HepG2 (cell line): ENCODE measurements at regions not wholly inside any gene's neighbourhood (a gene's known extent, or its start where the extent isn't known, plus 50 kb on each side); places are given as distances from the start of the nearest gene placed in this dataset.

ENCODE experiments used
- ATAC-seq: fragments of 200-7000 bp; cut with Tn5 transposase; 3 replicates; pipeline ENCODE4 v1.9.1; 2020; ENCODE audit warnings: mild to moderate bottlenecking, moderate library complexity
- BruUV-seq: library from RNA; stranded (reverse); fragments of 400-500 nt; replicated peaks from 2 replicates; lab custom pipeline; 2021; lab: Mats Ljungman, UMichigan
- CTCF ChIA-PET: fragments of 300-600 bp; formaldehyde crosslinking; extraction: SDS; loops from one replicate; lab custom pipeline; 2021; ENCODE audit warnings: low total read pairs, inconsistent platforms, low intra/inter-chr PET ratio; lab: Yijun Ruan, JAX
- POLR2A ChIA-PET: fragments of 350-600 bp; sonication (Branson Sonifier 250); formaldehyde crosslinking; loops from one replicate; lab custom pipeline; 2020; ENCODE audit warnings: antibody characterized with exemption, inconsistent platforms; lab: Yijun Ruan, JAX
- DNase-seq: peaks from one replicate; pipeline ENCODE4 v3.0.0-alpha.2; 2015; ENCODE audit warnings: low spot score
- FAIRE-seq: peaks from 3 replicates; lab custom pipeline; 2011; peaks lifted over from hg19 to GRCh38; lab: Jason Lieb, UNC
- H2AFZ ChIP-seq: one replicate; pipeline ENCODE4 v1.6.1; 2011; ENCODE audit warnings: low read length, inconsistent platforms
- H3K27ac ChIP-seq: fragments of 300-600 bp; 3 replicates; pipeline ENCODE4 v1.8.0; 2011; ENCODE audit warnings: mixed run types, mild to moderate bottlenecking, mixed read lengths, low read length, inconsistent platforms; ENCODE audit not compliant: insufficient read depth; ENCODE audit errors: extremely low read length
- H3K27me3 ChIP-seq, 2 experiments: fragments of 200-600 bp in 1 of 2; 2 replicates in 1 of 2; 3 replicates in 1 of 2; pipeline versions ENCODE4 v1.6.0 to v1.8.0; 2011; ENCODE audit warnings: low read length in 2 of 2, mild to moderate bottlenecking in 2 of 2, moderate library complexity in 2 of 2, inconsistent platforms in 1 of 2; ENCODE audit not compliant: insufficient read depth in 2 of 2, control insufficient read depth in 1 of 2
- H3K36me3 ChIP-seq, 2 experiments: fragments of 200-600 bp in 1 of 2; replicated peaks in 1 of 2; 2 replicates in 1 of 2; 3 replicates in 1 of 2; pipeline versions ENCODE4 v1.5.1 to v1.8.0; 2011; ENCODE audit warnings: low read length in 2 of 2, inconsistent platforms in 1 of 2; ENCODE audit not compliant: insufficient read depth in 2 of 2, control insufficient read depth in 1 of 2
- H3K4me1 ChIP-seq: 2 replicates; pipeline ENCODE4 v1.5.1; 2012; ENCODE audit warnings: low read length, inconsistent platforms; ENCODE audit not compliant: insufficient read depth
- H3K4me2 ChIP-seq: 2 replicates; pipeline ENCODE4 v1.6.0; 2011; ENCODE audit warnings: low read depth, low read length, inconsistent platforms
- H3K4me3 ChIP-seq, 3 experiments: fragments of 200-600 bp in 1 of 3; sonication (generic), shearing (Covaris generic) in 1 of 3; replicated peaks in 1 of 3; 2 replicates each; pipeline ENCODE4 v1.5.1; 2011 to 2016; ENCODE audit warnings: low read length in 3 of 3, inconsistent platforms in 2 of 3, low read depth in 2 of 3, mild to moderate bottlenecking in 2 of 3, control low read depth in 1 of 3, mixed read lengths in 1 of 3; ENCODE audit not compliant: insufficient read depth in 1 of 3
- H3K79me2 ChIP-seq: one replicate; pipeline ENCODE4 v1.6.1; 2011; ENCODE audit warnings: low read length, inconsistent platforms; ENCODE audit not compliant: insufficient read depth
- H3K9ac ChIP-seq: 2 replicates; pipeline ENCODE4 v1.6.0; 2011; ENCODE audit warnings: mild to moderate bottlenecking, low read depth, low read length, inconsistent platforms; ENCODE audit not compliant: insufficient read depth
- H3K9me3 ChIP-seq: 2 replicates; pipeline ENCODE4 v1.5.1; 2012; ENCODE audit warnings: mild to moderate bottlenecking, low read length
- H4K20me1 ChIP-seq: 2 replicates; pipeline ENCODE4 v1.6.0; 2011; ENCODE audit warnings: inconsistent platforms, mild to moderate bottlenecking, low read length, moderate library complexity; ENCODE audit not compliant: insufficient read depth
- AGO2 ChIP-seq: fragments of 200-400 bp; formaldehyde crosslinking; optimal IDR thresholded peaks from 2 replicates; pipeline ENCODE3; 2017; ENCODE audit warnings: mild to moderate bottlenecking, low read depth, low read length, moderate library complexity
- ATRX ChIP-seq: sonication (generic); formaldehyde crosslinking; IDR thresholded peaks from 2 replicates; pipeline ENCODE4 v1.4.0; 2020; ENCODE audit warnings: missing genetic modification reagents, borderline replicate concordance
- GATA4 ChIP-seq: sonication (generic); IDR thresholded peaks from 2 replicates; pipeline ENCODE4 v1.6.1; 2016; ENCODE audit warnings: antibody characterized with exemption, low read depth, borderline replicate concordance
- HHEX ChIP-seq: IDR thresholded peaks from 2 replicates; pipeline ENCODE4 v1.6.1; 2016; ENCODE audit warnings: control low read depth
- HINFP ChIP-seq: sonication (generic); formaldehyde crosslinking; IDR thresholded peaks from 2 replicates; pipeline ENCODE4 v1.4.0; 2020; ENCODE audit warnings: low read depth, mild to moderate bottlenecking, missing genetic modification reagents
- KAT2B ChIP-seq: fragments of 150-350 bp; IDR thresholded peaks from 2 replicates; pipeline ENCODE4 v1.6.1; 2014; ENCODE audit warnings: low read depth, low read length, borderline replicate concordance
- KLF16 ChIP-seq, 2 experiments: sonication (generic) in 1 of 2; formaldehyde crosslinking in 1 of 2; IDR thresholded peaks; 2 replicates each; pipeline versions ENCODE4 v1.6.1 to v1.8.0; 2016 to 2023; ENCODE audit warnings: missing genetic modification reagents in 2 of 2, missing compliant biosample characterization in 1 of 2
- MAZ ChIP-seq, 2 experiments: sonication (generic) in 1 of 2; formaldehyde crosslinking in 1 of 2; IDR thresholded peaks; 2 replicates each; pipeline versions ENCODE4 v1.5.0 to v1.6.1; 2012 to 2020; ENCODE audit warnings: low read depth in 2 of 2, mild to moderate bottlenecking in 2 of 2, borderline replicate concordance in 1 of 2, improper control_type of control experiment in 1 of 2, low read length in 1 of 2, missing genetic modification reagents in 1 of 2, moderate library complexity in 1 of 2
- MTF1 ChIP-seq: sonication (generic); formaldehyde crosslinking; IDR thresholded peaks from 2 replicates; pipeline ENCODE4 v1.5.0; 2020; ENCODE audit warnings: missing genetic modification reagents
- NCOA1 ChIP-seq: sonication (generic); formaldehyde crosslinking; IDR thresholded peaks from 2 replicates; pipeline ENCODE4 v1.9.0; 2021; ENCODE audit warnings: missing genetic modification reagents
- TFAP4 ChIP-seq: sonication (generic); IDR thresholded peaks from 2 replicates; pipeline ENCODE4 v1.6.1; 2016; ENCODE audit warnings: low read depth, borderline replicate concordance
- U2AF1 ChIP-seq: fragments of 200-400 bp; formaldehyde crosslinking; optimal IDR thresholded peaks from 2 replicates; pipeline ENCODE3; 2017; ENCODE audit warnings: mild to moderate bottlenecking, low read depth, low read length
- ZFP91 ChIP-seq: sonication (generic); formaldehyde crosslinking; IDR thresholded peaks from 2 replicates; pipeline ENCODE4 v1.9.0; 2022; ENCODE audit warnings: missing genetic modification reagents, mild to moderate bottlenecking, borderline replicate concordance
- ZNF333 ChIP-seq: sonication (generic); formaldehyde crosslinking; IDR thresholded peaks from 2 replicates; pipeline ENCODE4 v1.4.0; 2020; ENCODE audit warnings: mild to moderate bottlenecking, missing genetic modification reagents, borderline replicate concordance
- ZNF629 ChIP-seq: sonication (generic); formaldehyde crosslinking; conservative IDR thresholded peaks from 2 replicates; pipeline ENCODE4 v1.5.0; 2020; ENCODE audit warnings: missing genetic modification reagents
- ZNF891 ChIP-seq: sonication (generic); formaldehyde crosslinking; IDR thresholded peaks from 2 replicates; pipeline ENCODE4 v1.5.0; 2020; ENCODE audit warnings: mild to moderate bottlenecking, missing genetic modification reagents
- WGBS: methylation state at CpG from one replicate; pipeline ENCODE4 v1.1.6; 2017; ENCODE audit warnings: low lambda C conversion rate; 5-methylcytosine and 5-hydroxymethylcytosine counted together
- in situ Hi-C: cut with HindIII; loops from 2 replicates; pipeline ENCODE4 v1.10.0; 2017; ENCODE audit warnings: low pct_unique_long_range_greater_than_20kb; ENCODE audit not compliant: extremely low pct_ligation_motif_present
- intact Hi-C: fragments of 100-400 bp; cut with micrococcal nuclease; formaldehyde crosslinking; loops from one replicate; pipeline ENCODE4 v1.10.0; 2022; ENCODE audit not compliant: unreplicated experiment

- no peak for TF ChIP-seq ATRX
- no peak for TF ChIP-seq ZFP91 (CRISPR knock-in tag)
- no peak for TF ChIP-seq U2AF1
- TF ChIP-seq KAT2B, result no peak
- TF ChIP-seq ZNF891 (CRISPR knock-in tag), result no peak
- no peak for TF ChIP-seq AGO2
Measured at GRCh38 chr11:127612607-127613006, 612.0 kb upstream of the KIRREL3 start (continued).

GRCh38 chr11:127609025-127609773 lies 608.6 kb upstream of the KIRREL3 start:
- Histone ChIP-seq H3K9me3 (peaks cover 48% of the 10 kb centered on the region), H3K79me2 (no peaks in the 10 kb centered on the region), H3K4me3 (no peak overlapping the region), H3K9ac (no peak overlapping the region), H2AFZ (no peak overlapping the region), H3K36me3 (no peaks in the 10 kb centered on the region), H3K4me1 (no peaks in the 10 kb centered on the region), H3K27ac (no peak overlapping the region), H4K20me1 (no peaks in the 10 kb centered on the region), H3K27me3 (no peaks in the 10 kb centered on the region), H3K4me2 (no peak overlapping the region)
- POLR2A ChIA-PET, result no interaction called here
- in situ Hi-C loops (no loop called here), intact Hi-C loops (no loop called here)
- no peak for ATAC-seq
- WGBS, result 7% methylated on average over 4 of the region's 4 CpGs
- no peak for FAIRE-seq
- no peak for DNase-seq
- no TSS peak for BruUV-seq
- CTCF ChIA-PET, result no interaction called here
- TF ChIP-seq ZNF333 (CRISPR knock-in tag), result no peak
- TF ChIP-seq KLF16 (CRISPR knock-in tag; IDR thresholded peaks at IDR 0.05), result no peak
- TF ChIP-seq AGO2, result no peak
- no peak for TF ChIP-seq HINFP (CRISPR knock-in tag)
- TF ChIP-seq HHEX, result no peak
- no peak for TF ChIP-seq MAZ (IDR thresholded peaks at IDR 0.05; ENCODE audit: borderline replicate concordance, low read depth, low read length)
- TF ChIP-seq MAZ (CRISPR knock-in tag; IDR thresholded peaks at IDR 0.05; ENCODE audit: low read depth), result no peak
- no peak for TF ChIP-seq GATA4
- no peak for TF ChIP-seq ZNF629 (CRISPR knock-in tag)
- TF ChIP-seq TFAP4, result no peak
- no peak for TF ChIP-seq MTF1 (CRISPR knock-in tag)
- TF ChIP-seq NCOA1 (CRISPR knock-in tag), result no peak
